HG03139 (cell line): ENCODE measurements at regions not wholly inside any gene's neighbourhood (a gene's known extent, or its start where the extent isn't known, plus 50 kb on each side); places are given as distances from the start of the nearest gene placed in this dataset.

ENCODE experiments used
- ATAC-seq: cut with Tn5 transposase; IDR thresholded peaks from one replicate; pipeline ENCODE4 v1.9.1; 2021; ENCODE audit not compliant: unreplicated experiment

DNA sequence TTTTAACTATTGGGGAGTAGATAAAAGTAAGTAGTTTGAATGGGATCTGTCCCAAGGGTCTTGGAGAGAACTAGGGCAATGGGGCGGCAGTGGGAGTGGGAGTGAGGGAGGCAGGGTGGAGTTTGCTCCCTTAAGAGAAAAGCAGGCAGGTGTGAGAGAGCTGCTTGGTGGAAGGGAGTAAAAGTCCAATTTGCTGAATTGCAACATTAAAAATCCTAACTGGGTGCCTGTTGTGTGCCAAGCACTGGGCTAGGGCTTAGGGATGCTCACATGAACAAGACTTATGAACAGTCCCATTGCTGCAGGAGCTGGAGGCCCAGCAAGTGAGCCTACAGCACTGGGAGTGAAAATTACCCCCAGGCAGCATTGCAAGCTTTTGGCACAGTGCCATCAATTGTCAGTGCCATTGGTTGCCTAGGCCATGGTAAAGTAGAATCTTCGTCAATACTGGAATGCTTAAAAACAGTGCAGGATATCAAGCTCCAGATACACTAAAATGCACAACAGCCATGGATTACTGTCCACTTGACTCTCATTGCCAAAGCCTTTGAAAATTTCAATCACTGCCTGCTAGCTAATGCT lies 277.7 kb upstream of the JARID2 start:
- ATAC-seq, result no peak

- ATAC-seq, result no peak
Observed at GRCh38 chr6:14969126-14969525, 276.7 kb upstream of the JARID2 start.

GRCh38 chr6:14972379-14973067 lies 273.3 kb upstream of the JARID2 start:
- no peak for ATAC-seq

GRCh38 chr6:14974372-14974771 lies 271.5 kb upstream of the JARID2 start:
- ATAC-seq, result no peak

- ATAC-seq, result no peak
Observed at GRCh38 chr6:14974792-14975470, 270.9 kb upstream of the JARID2 start.

DNA sequence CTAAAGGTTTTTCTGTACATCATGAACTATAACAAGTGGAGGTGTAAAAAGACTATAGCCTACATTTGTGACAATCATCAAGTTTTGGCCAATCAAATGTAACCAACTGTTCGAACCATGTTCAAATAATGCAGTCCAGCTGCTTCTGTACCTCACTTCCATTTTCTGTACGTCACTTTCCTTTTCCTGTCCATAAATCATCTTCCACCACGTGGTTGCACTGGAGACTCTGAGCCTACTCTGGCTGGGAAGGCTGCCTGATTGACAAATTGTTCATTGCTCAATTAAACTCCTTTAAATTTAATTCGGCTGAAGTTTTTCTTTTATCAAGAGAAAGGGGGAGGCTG lies 270.4 kb upstream of the JARID2 start:
- no peak for ATAC-seq

DNA sequence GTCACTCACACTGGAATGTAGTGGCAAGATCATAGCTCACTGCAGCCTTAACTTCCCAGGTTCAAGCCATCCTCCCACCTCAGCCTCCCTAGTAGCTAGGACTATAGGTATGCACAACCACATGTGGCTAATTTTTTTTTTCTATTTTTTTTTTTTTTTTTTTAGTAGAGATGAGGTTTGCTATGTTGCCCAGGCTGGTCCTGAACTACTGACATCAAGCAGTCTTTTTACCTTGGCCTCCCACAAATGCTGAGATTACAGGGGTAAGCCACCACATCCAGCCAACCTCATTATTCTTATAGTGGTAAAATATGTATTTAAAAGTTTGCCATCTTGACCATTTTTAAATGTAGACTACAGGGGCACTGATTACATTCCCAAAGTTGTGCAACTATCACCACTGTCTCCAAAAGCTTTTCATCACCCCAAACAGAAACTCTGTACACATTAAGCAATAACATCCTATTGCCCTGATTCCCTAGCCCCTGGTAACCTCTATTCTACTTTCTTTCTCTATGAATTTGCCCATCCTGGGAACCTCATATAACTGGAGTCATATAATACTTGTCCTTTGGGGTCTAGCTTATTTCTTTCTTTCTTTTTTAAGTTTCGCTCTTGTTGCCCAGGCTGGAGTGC lies 268.0 kb upstream of the JARID2 start:
- ATAC-seq, result no peak

GRCh38 chr6:14981960-14982359 lies 263.9 kb upstream of the JARID2 start:
- ATAC-seq, result no peak

DNA sequence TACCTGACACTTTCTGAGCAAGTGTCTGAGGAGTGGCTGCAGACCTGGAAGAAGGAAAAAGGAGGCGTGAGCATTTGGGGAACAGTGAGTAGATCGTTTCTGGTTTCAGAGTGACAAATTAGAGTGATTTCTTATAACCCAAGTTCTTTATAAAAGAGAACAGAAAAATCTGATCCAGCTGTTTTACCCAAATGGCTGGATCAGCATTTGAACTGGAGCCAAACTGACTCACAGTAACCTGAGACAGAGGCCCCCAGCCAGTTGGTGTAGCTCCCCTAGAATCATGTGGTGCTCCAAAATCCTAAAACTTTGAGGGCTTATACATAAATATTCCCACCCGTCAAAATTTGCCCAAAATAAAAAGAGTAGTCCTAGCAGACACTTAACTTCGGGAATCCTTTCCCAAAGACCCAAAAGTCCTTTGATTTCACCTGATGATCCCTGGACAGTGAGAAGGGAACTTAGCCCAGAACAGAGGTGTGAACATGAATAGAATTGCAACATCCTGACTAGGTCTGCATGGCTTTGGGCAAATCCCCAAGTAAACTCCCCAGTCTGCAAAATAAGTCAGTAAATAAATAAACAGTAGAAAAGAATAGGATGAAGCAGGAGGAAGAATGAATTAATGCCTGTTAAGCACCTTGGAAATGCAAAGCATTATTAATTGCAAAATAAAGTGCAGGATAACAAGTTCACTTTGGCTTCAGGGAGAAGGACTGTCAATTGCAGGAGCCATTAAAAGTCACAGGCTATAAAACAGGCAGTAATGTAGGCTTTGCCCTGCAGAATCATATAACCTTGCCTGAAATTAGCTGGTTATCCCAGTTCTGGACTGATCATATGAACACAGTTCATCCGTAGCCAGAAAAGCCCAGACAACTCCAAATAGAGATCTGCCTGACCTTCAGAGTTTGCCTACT lies 262.0 kb upstream of the JARID2 start:
- ATAC-seq, result no peak

- ATAC-seq, result no peak
Observed at GRCh38 chr6:14984519-14984853, 261.4 kb upstream of the JARID2 start.

DNA sequence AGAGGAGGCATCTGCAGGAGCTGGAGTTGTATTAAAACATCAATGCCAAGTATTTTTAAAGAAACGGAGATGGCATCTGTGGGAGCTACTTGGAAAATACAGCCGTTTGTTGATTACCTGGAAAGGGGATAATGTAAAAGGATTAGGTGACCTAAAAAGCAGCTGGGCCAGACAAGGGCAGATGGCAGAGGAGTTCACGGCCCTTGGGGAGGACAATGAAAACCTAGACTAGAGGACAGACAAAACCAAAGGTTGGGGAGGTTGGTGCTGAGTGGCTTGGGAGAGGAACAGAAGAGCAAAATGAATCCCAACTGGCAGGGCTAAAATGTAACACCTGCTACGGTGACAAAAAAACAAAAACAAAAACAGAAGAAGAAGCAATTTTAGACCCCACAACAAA lies 260.5 kb upstream of the JARID2 start:
- ATAC-seq, result no peak

DNA sequence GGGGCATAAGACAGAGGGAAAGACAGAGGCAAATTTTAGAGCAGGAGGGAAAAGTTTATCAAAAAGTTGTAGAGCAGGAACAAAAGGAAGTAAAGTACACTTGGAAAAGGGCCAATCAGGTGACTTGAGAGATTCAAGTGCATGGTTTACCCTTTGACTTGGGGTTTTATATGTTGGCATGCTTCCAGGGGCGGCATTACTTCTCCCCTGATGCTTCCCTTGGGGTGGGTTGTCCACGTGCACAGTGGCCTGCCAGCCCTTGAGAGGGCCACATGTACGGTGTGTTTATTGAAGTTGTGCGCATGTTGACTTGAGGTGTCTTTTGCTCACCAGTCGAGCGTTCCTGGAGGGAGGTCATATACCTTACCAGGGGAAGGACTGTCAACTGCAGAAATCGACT lies 259.5 kb upstream of the JARID2 start:
- no peak for ATAC-seq

DNA sequence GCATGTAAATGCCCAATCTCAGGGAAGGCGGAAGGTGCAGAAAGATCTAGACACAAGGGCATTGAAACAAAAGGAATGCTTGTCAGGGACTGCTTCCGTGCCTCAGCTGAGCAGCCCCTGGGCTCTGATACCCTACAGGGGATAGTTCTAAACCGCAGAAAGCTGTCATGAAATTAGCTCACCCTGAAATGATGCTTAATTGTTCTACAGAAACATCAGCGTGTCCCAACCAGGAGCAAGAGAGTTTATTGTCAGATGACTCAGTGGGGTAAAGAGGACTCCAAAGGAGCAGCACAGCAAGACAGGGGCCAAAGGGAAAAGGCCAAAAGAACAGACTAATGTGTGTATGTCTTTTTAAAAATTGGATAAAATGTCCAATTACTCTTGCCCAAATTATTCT lies 258.4 kb upstream of the JARID2 start:
- no peak for ATAC-seq

DNA sequence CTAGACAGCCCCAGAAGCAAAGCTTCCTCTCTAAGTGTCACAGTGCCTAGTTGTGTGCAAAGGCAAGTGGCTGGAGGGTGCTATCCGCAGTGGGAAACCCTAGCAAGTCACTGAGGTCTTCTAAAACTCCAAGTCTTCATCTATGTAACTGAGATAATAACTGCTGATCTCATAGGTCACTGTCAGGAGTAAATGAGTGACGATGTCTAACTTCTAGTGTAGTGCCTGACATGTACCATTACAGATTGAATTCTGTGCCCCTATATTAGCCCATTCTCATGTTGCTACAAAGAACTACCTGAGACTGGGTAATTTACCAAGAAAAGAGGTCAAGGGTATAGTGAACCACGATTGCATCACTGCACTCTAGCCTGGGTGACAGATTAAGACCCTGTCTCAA lies 253.5 kb upstream of the JARID2 start:
- ATAC-seq, result no peak

GRCh38 chr6:14995208-14995607 lies 250.7 kb upstream of the JARID2 start:
- no peak for ATAC-seq

GRCh38 chr6:14995966-14996602 lies 249.8 kb upstream of the JARID2 start:
- no peak for ATAC-seq

DNA sequence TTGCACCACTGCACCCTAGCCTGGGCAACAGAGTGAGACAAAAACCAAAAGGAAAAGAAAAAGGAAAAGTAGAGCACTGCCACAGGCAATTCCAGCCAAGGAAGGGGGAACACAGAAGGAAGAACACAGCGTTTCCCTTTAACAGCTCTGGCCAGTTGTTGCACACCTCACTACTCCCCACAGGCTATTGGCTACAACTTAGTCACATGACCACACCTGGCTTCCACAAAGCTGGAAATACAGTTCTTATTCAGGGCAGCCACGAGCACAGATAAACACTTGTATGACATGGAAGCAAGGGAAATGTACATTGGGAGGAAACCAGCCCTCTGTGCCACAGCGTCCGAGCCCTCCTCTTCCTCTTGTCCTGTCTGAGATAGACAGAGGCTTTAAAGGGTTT lies 249.0 kb upstream of the JARID2 start:
- no peak for ATAC-seq

GRCh38 chr6:14997507-14997906 lies 248.4 kb upstream of the JARID2 start:
- ATAC-seq, result no peak

DNA sequence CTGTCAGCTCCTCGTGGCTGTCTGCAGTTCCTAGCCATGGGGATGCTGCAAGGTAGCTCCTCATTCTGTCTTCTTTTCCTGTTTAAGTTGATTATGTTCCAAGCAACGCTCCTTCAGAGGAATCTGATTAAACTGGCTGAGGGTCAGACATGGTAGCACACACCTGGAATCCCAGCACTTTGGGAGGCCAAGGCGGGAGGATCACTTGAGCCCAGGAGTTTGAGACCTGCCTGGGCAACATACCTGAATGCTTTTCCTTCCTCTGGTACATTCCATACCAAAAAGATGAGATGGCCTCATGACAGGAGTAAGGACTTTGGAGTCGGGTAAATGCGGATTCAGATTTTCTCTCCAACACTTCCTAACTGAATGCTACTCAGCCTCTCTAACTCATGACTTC lies 246.8 kb upstream of the JARID2 start:
- no peak for ATAC-seq

DNA sequence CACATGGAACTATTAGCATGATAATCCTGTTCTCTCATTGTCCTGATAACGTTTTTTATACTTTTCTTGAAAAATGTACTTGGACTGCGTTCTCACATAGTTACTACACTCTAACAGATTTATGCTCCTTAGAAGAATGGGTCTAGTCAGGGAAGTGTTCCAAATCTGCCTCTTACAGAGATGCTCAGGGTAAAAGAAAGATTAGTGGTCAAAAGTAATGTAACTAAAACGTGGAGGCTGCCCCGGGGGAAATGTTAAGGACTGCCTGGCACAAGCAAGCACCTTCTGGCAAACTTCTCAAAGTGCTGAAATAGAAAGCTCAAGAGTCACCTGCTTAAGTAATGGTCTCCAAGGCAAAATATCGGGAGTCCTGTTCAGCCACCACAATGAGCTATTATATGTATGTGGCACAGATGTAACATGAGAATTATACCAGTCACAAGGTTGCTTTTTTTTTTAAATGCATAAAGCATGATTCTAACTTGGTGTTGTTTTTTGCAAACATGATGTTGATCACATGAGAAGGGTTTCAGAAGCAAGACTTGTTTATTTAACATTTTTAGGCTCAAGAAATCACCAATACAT lies 244.5 kb upstream of the JARID2 start:
- ATAC-seq, result no peak
